ENCODE measurements at regions not wholly inside any gene's neighbourhood (a gene's known extent, or its start where the extent isn't known, plus 50 kb on each side); places are given as distances from the start of the nearest gene placed in this dataset.
"Not testable (repeated sequence)": the region's sequence is repeated elsewhere in the genome, so short reads cannot be mapped to it uniquely, and the experiment has no call there.

DNA sequence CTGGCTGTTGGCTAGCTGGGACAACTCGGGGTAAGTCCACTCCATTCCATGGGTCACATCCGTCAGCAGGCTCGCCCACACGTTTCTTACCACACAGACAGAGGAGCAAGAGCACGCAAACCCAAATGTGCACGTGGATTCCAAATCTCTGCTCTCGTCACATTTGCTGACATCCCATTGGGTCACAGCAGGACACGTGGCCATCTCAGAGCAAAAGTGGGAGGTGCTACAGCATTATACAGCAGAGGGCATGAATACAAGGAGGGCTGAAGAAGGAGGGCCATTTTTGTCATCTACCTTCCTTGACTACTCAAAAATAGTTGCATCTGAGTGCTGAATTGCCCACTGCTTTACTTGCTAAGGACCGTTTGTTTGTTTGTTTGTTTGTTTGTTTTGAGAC is 84.7 kb downstream of the RBBP6 start:
- no peak for ATAC-seq

DNA sequence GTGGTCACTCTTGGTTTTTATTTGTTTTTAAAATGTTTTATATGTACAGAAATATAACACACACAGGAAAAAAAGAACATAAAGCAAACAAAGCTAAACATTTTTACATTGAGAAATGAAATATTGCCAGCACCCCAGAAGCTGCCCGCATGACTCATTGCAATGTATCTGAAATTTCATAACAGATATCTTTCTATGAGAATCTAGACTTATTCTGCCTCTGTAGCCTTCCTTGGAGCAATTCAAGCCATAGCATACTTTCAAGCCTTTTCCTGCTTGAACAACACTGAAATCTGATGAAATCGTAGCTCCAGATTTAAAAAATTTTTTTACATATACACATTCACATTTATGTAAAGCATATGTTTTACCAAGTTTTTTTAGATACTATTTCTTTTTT is 86.9 kb downstream of the RBBP6 start:
- no peak for ATAC-seq

GRCh38 chr16:24634919-24635318 is 94.5 kb upstream of the TNRC6A start:
- ATAC-seq = no peak

- no peak for ATAC-seq
These were observed 93.4 kb upstream of the TNRC6A start for GRCh38 chr16:24635900-24636610.

- no peak for ATAC-seq
These were observed 89.7 kb upstream of the TNRC6A start for GRCh38 chr16:24639769-24640168.

GRCh38 chr16:24643489-24643888 is 86.0 kb upstream of the TNRC6A start:
- no peak for ATAC-seq

- ATAC-seq = no peak
These were observed 83.5 kb upstream of the TNRC6A start for GRCh38 chr16:24645739-24646645.

GRCh38 chr16:24646646-24646995 is 82.8 kb upstream of the TNRC6A start:
- no peak for ATAC-seq

DNA sequence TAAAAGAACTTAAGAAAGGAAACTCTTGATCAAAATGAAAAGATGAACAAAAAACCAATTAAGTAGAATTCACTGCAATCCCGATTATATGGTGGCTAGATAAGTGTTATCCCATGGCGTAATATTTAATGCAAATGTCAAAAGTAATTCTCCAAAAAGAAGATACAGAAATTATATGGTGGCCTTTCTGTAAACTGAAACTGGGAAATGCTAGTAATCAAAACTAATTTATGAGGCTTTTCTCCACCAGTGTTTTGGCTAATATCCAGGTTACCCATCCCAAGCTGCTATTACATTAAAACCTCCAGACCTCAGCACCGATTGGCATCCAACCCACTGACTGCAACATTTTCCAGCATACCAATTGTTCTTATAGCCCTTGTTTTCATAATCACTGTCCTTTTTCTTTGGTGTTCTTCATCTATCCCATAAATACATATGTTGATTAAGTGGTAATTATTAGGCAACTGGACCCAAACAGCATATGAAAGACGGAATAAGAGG is 77.2 kb upstream of the TNRC6A start:
- ATAC-seq = no peak

GRCh38 chr16:24652803-24653202 is 76.6 kb upstream of the TNRC6A start:
- no peak for ATAC-seq

DNA sequence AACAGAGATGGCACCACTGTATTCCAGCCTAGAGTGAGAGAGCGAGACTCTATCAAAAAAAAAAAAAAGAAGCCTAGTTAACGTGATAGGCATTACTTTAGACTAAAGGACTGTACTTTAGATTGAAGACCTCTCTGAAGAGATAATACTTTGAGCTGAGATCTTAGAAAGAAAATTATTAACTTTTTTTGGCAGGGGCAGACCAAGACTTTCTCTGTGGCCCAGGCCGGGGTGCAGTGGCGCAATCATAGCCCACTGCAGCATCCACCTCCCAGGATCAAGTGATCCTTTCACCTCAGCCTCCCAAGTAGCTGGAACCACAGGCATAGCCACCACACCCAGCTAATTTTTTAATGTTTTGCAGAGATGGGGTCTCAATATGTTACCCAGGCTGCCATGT is 75.7 kb upstream of the TNRC6A start:
- ATAC-seq = no peak

GRCh38 chr16:24665942-24666341 is 63.5 kb upstream of the TNRC6A start:
- ATAC-seq = not testable (repeated sequence)

DNA sequence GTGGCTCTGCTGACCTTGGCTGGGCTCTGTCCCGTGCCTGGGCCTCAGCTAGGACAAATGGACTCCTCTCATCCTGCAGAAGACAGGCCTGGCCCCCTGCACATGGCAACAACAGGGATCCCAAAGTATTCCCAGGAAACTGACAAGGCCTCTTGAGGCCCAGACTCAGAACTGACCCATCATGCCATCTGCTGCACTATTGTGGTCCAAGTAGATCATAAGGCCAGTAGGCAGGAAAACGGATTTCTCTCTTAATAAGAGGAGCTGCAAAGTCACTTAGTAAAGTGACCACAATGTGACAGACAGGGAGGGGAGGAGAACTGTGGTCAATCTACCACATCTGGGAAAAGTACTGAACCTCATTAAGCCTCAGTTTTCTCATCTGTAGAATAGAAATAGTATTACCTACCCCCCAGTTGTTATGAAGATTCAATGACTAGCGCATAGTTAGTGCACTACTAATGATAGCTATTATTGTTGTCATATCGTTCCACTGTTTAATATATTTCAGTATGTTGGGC is 62.1 kb upstream of the TNRC6A start:
- ATAC-seq = no peak

GRCh38 chr16:24668481-24669061 is 60.9 kb upstream of the TNRC6A start:
- peak; percentile 78 to 80 for ATAC-seq

DNA sequence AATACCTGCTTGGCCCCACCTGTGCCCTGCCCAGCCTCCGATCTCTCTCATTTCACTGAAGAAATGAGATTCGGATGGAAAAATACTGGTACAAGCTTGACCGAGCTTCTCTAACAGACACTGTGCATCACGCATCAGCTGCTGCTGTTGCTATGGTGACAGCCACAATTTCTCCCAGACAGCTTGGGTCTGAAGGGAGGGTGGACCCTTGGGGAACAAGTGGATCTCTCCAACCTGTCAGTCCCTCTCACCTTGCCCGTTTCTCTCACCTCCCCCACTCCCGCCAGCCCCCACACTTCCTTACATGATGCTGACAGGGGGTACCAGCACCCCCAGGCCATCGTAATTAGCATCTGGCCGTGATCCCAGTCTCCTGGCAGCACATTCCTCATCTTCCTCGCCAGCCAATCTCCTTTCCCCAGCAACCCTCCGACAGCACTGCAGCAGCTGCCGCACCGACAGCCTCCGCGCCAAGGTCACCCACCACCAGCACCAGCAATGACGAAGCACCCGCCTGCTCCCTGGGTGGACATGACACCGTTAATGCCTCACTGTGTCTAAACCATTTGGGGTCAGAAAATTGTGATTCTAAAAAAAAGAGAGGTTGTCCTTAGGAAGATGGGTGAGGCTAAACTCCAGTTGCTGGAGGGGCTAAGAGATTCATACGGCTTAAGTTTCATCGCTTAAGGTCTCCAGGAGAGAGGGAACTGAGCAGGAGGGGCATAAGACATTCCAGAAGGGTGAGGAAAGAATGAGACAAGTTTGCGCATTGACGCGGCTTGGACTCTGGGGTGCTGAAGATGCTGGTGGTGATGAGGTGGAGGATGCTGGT is 58.6 kb upstream of the TNRC6A start:
- ATAC-seq = no peak

- no peak for ATAC-seq
These were observed 57.9 kb upstream of the TNRC6A start for GRCh38 chr16:24671455-24671954.

- no peak for ATAC-seq
These were observed 56.3 kb upstream of the TNRC6A start for GRCh38 chr16:24673155-24673554.

- ATAC-seq = no peak
These were observed 54.6 kb upstream of the TNRC6A start for GRCh38 chr16:24674877-24675276.

GRCh38 chr16:24677388-24677787 is 52.1 kb upstream of the TNRC6A start:
- no peak for ATAC-seq
